HepG2 (cell line): ENCODE measurements at regions not wholly inside any gene's neighbourhood (a gene's known extent, or its start where the extent isn't known, plus 50 kb on each side); places are given as distances from the start of the nearest gene placed in this dataset.

ENCODE experiments used
- ATAC-seq: fragments of 200-7000 bp; cut with Tn5 transposase; 3 replicates; pipeline ENCODE4 v1.9.1; 2020; ENCODE audit warnings: mild to moderate bottlenecking, moderate library complexity
- BruUV-seq: library from RNA; stranded (reverse); fragments of 400-500 nt; replicated peaks from 2 replicates; lab custom pipeline; 2021; lab: Mats Ljungman, UMichigan
- CTCF ChIA-PET: fragments of 300-600 bp; formaldehyde crosslinking; extraction: SDS; loops from one replicate; lab custom pipeline; 2021; ENCODE audit warnings: low total read pairs, inconsistent platforms, low intra/inter-chr PET ratio; lab: Yijun Ruan, JAX
- POLR2A ChIA-PET: fragments of 350-600 bp; sonication (Branson Sonifier 250); formaldehyde crosslinking; loops from one replicate; lab custom pipeline; 2020; ENCODE audit warnings: antibody characterized with exemption, inconsistent platforms; lab: Yijun Ruan, JAX
- DNase-seq: peaks from one replicate; pipeline ENCODE4 v3.0.0-alpha.2; 2015; ENCODE audit warnings: low spot score
- FAIRE-seq: peaks from 3 replicates; lab custom pipeline; 2011; peaks lifted over from hg19 to GRCh38; lab: Jason Lieb, UNC
- H2AFZ ChIP-seq: one replicate; pipeline ENCODE4 v1.6.1; 2011; ENCODE audit warnings: low read length, inconsistent platforms
- H3K27ac ChIP-seq: fragments of 300-600 bp; 3 replicates; pipeline ENCODE4 v1.8.0; 2011; ENCODE audit warnings: mixed run types, mild to moderate bottlenecking, mixed read lengths, low read length, inconsistent platforms; ENCODE audit not compliant: insufficient read depth; ENCODE audit errors: extremely low read length
- H3K27me3 ChIP-seq, 2 experiments: fragments of 200-600 bp in 1 of 2; 2 replicates in 1 of 2; 3 replicates in 1 of 2; pipeline versions ENCODE4 v1.6.0 to v1.8.0; 2011; ENCODE audit warnings: low read length in 2 of 2, mild to moderate bottlenecking in 2 of 2, moderate library complexity in 2 of 2, inconsistent platforms in 1 of 2; ENCODE audit not compliant: insufficient read depth in 2 of 2, control insufficient read depth in 1 of 2
- H3K36me3 ChIP-seq, 2 experiments: fragments of 200-600 bp in 1 of 2; replicated peaks in 1 of 2; 2 replicates in 1 of 2; 3 replicates in 1 of 2; pipeline versions ENCODE4 v1.5.1 to v1.8.0; 2011; ENCODE audit warnings: low read length in 2 of 2, inconsistent platforms in 1 of 2; ENCODE audit not compliant: insufficient read depth in 2 of 2, control insufficient read depth in 1 of 2
- H3K4me1 ChIP-seq: 2 replicates; pipeline ENCODE4 v1.5.1; 2012; ENCODE audit warnings: low read length, inconsistent platforms; ENCODE audit not compliant: insufficient read depth
- H3K4me2 ChIP-seq: 2 replicates; pipeline ENCODE4 v1.6.0; 2011; ENCODE audit warnings: low read depth, low read length, inconsistent platforms
- H3K4me3 ChIP-seq, 3 experiments: fragments of 200-600 bp in 1 of 3; sonication (generic), shearing (Covaris generic) in 1 of 3; replicated peaks in 1 of 3; 2 replicates each; pipeline ENCODE4 v1.5.1; 2011 to 2016; ENCODE audit warnings: low read length in 3 of 3, inconsistent platforms in 2 of 3, low read depth in 2 of 3, mild to moderate bottlenecking in 2 of 3, control low read depth in 1 of 3, mixed read lengths in 1 of 3; ENCODE audit not compliant: insufficient read depth in 1 of 3
- H3K79me2 ChIP-seq: one replicate; pipeline ENCODE4 v1.6.1; 2011; ENCODE audit warnings: low read length, inconsistent platforms; ENCODE audit not compliant: insufficient read depth
- H3K9ac ChIP-seq: 2 replicates; pipeline ENCODE4 v1.6.0; 2011; ENCODE audit warnings: mild to moderate bottlenecking, low read depth, low read length, inconsistent platforms; ENCODE audit not compliant: insufficient read depth
- H3K9me3 ChIP-seq: 2 replicates; pipeline ENCODE4 v1.5.1; 2012; ENCODE audit warnings: mild to moderate bottlenecking, low read length
- H4K20me1 ChIP-seq: 2 replicates; pipeline ENCODE4 v1.6.0; 2011; ENCODE audit warnings: inconsistent platforms, mild to moderate bottlenecking, low read length, moderate library complexity; ENCODE audit not compliant: insufficient read depth
- ARHGAP35 ChIP-seq: sonication (generic); formaldehyde crosslinking; IDR thresholded peaks from 2 replicates; pipeline ENCODE4 v1.9.0; 2022; ENCODE audit warnings: mild to moderate bottlenecking, inconsistent platforms, moderate library complexity, missing genetic modification reagents, borderline replicate concordance
- GTF3A ChIP-seq: sonication (generic); formaldehyde crosslinking; conservative IDR thresholded peaks from 2 replicates; pipeline ENCODE4 v1.4.0; 2020; ENCODE audit warnings: mild to moderate bottlenecking, missing genetic modification reagents
- HDAC1 ChIP-seq: sonication (generic); formaldehyde crosslinking; IDR thresholded peaks from 2 replicates; pipeline ENCODE4 v1.5.1; 2020; ENCODE audit warnings: mild to moderate bottlenecking, missing genetic modification reagents
- KLF12 ChIP-seq: sonication (generic); formaldehyde crosslinking; IDR thresholded peaks from 2 replicates; pipeline ENCODE4 v1.4.0; 2020; ENCODE audit warnings: missing genetic modification reagents, borderline replicate concordance
- MEIS1 ChIP-seq: sonication (generic); formaldehyde crosslinking; IDR thresholded peaks from 2 replicates; pipeline ENCODE4 v1.9.0; 2021; ENCODE audit warnings: mild to moderate bottlenecking, missing genetic modification reagents, moderate library complexity, borderline replicate concordance
- PHF21A ChIP-seq: sonication (generic); formaldehyde crosslinking; IDR thresholded peaks from 2 replicates; pipeline ENCODE4 v1.5.0; 2020; ENCODE audit warnings: mild to moderate bottlenecking, missing genetic modification reagents
- PHF5A ChIP-seq: IDR thresholded peaks from one replicate; pipeline ENCODE4 v1.6.1; 2018; ENCODE audit warnings: low read depth, missing genetic modification reagents; ENCODE audit not compliant: unreplicated experiment
- SCMH1 ChIP-seq: sonication (generic); formaldehyde crosslinking; IDR thresholded peaks from 2 replicates; pipeline ENCODE4 v1.9.0; 2021; ENCODE audit warnings: missing genetic modification reagents, mild to moderate bottlenecking, borderline replicate concordance
- TERF1 ChIP-seq: sonication (generic); formaldehyde crosslinking; IDR thresholded peaks from 2 replicates; pipeline ENCODE4 v1.8.0; 2022; ENCODE audit warnings: mild to moderate bottlenecking, missing genetic modification reagents, moderate library complexity
- ZFP62 ChIP-seq: sonication (generic); formaldehyde crosslinking; IDR thresholded peaks from 2 replicates; pipeline ENCODE4 v1.4.0; 2020; ENCODE audit warnings: missing genetic modification reagents
- ZNF256 ChIP-seq: sonication (generic); formaldehyde crosslinking; conservative IDR thresholded peaks from 2 replicates; pipeline ENCODE4 v1.4.0; 2020; ENCODE audit warnings: missing genetic modification reagents
- ZNF609 ChIP-seq: sonication (generic); formaldehyde crosslinking; IDR thresholded peaks from 2 replicates; pipeline ENCODE4 v1.4.0; 2020; ENCODE audit warnings: mild to moderate bottlenecking, missing genetic modification reagents, borderline replicate concordance
- ZNF772 ChIP-seq: sonication (generic); formaldehyde crosslinking; IDR thresholded peaks from 2 replicates; pipeline ENCODE4 v1.5.0; 2020; ENCODE audit warnings: mild to moderate bottlenecking, missing genetic modification reagents
- WGBS: methylation state at CpG from one replicate; pipeline ENCODE4 v1.1.6; 2017; ENCODE audit warnings: low lambda C conversion rate; 5-methylcytosine and 5-hydroxymethylcytosine counted together
- in situ Hi-C: cut with HindIII; loops from 2 replicates; pipeline ENCODE4 v1.10.0; 2017; ENCODE audit warnings: low pct_unique_long_range_greater_than_20kb; ENCODE audit not compliant: extremely low pct_ligation_motif_present
- intact Hi-C: fragments of 100-400 bp; cut with micrococcal nuclease; formaldehyde crosslinking; loops from one replicate; pipeline ENCODE4 v1.10.0; 2022; ENCODE audit not compliant: unreplicated experiment
- TF ChIP-seq, protein P1 (sequence below): sonication (generic); formaldehyde crosslinking; IDR thresholded peaks from 2 replicates; pipeline ENCODE4 v1.8.1; 2022; ENCODE audit warnings: low read depth, mild to moderate bottlenecking, missing genetic modification reagents

- H3K27ac ChIP-seq = no peak overlapping the region
- no peak for ATAC-seq
- no TSS peak for BruUV-seq
- H3K4me3 ChIP-seq = no peak overlapping the region
- in situ Hi-C loops = no loop called here
- H4K20me1 ChIP-seq = no peaks in the 10 kb centered on the region
- H3K4me2 ChIP-seq = no peak overlapping the region
- CTCF ChIA-PET = no interaction called here
- H3K4me1 ChIP-seq = no peaks in the 10 kb centered on the region
- POLR2A ChIA-PET = no interaction called here
- no peaks in the 10 kb centered on the region for H3K9me3 ChIP-seq
- WGBS = 88% methylated on average over 10 of the region's 25 CpGs
- no peaks in the 10 kb centered on the region for H3K36me3 ChIP-seq
- H3K9ac ChIP-seq = no peak overlapping the region
- no peaks in the 10 kb centered on the region for H3K27me3 ChIP-seq
- H3K79me2 ChIP-seq = no peaks in the 10 kb centered on the region
- DNase-seq = no peak
- H2AFZ ChIP-seq = no peak overlapping the region
- intact Hi-C loops = no loop called here
- FAIRE-seq = no peak
- no peak for TF ChIP-seq GTF3A
- TF ChIP-seq ARHGAP35 (CRISPR knock-in tag) = no peak
- no peak for TF ChIP-seq HDAC1 (CRISPR knock-in tag)
- no peak for TF ChIP-seq MEIS1 (CRISPR knock-in tag)
- no peak for TF ChIP-seq SCMH1 (CRISPR knock-in tag)
- TF ChIP-seq ZNF609 = no peak
- TF ChIP-seq, protein P1, sequence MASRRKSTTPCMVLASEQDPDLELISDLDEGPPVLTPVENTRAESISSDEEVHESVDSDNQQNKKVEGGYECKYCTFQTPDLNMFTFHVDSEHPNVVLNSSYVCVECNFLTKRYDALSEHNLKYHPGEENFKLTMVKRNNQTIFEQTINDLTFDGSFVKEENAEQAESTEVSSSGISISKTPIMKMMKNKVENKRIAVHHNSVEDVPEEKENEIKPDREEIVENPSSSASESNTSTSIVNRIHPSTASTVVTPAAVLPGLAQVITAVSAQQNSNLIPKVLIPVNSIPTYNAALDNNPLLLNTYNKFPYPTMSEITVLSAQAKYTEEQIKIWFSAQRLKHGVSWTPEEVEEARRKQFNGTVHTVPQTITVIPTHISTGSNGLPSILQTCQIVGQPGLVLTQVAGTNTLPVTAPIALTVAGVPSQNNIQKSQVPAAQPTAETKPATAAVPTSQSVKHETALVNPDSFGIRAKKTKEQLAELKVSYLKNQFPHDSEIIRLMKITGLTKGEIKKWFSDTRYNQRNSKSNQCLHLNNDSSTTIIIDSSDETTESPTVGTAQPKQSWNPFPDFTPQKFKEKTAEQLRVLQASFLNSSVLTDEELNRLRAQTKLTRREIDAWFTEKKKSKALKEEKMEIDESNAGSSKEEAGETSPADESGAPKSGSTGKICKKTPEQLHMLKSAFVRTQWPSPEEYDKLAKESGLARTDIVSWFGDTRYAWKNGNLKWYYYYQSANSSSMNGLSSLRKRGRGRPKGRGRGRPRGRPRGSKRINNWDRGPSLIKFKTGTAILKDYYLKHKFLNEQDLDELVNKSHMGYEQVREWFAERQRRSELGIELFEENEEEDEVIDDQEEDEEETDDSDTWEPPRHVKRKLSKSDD = no peak
- no peak for TF ChIP-seq KLF12 (CRISPR knock-in tag)
- no peak for TF ChIP-seq ZNF772 (CRISPR knock-in tag)
- no peak for TF ChIP-seq ZFP62
- TF ChIP-seq ZNF256 (CRISPR knock-in tag) = no peak
- no peak for TF ChIP-seq PHF21A (CRISPR knock-in tag)
- TF ChIP-seq TERF1 = no peak
- no peak for TF ChIP-seq PHF5A (CRISPR knock-in tag)
These were observed 62.2 kb downstream of the SPRY2 start for GRCh38 chr13:80278706-80279105.
